Fibroblast of villous mesenchyme (primary cell): ENCODE measurements at regions not wholly inside any gene's neighbourhood (a gene's known extent, or its start where the extent isn't known, plus 50 kb on each side); places are given as distances from the start of the nearest gene placed in this dataset.

ENCODE experiments used
- DNase-seq: peaks from one replicate; pipeline ENCODE4 v3.0.0-alpha.2; 2010; ENCODE audit warnings: low read depth
- H3K4me3 ChIP-seq: 2 replicates; pipeline ENCODE4 v1.5.1; 2011; ENCODE audit warnings: low read depth, mild to moderate bottlenecking, low read length
- TF ChIP-seq, protein P1 (sequence below): IDR thresholded peaks from 2 replicates; pipeline ENCODE4 v1.5.1; 2012; ENCODE audit warnings: low read depth, mild to moderate bottlenecking, low read length; ENCODE audit not compliant: insufficient read depth

DNA sequence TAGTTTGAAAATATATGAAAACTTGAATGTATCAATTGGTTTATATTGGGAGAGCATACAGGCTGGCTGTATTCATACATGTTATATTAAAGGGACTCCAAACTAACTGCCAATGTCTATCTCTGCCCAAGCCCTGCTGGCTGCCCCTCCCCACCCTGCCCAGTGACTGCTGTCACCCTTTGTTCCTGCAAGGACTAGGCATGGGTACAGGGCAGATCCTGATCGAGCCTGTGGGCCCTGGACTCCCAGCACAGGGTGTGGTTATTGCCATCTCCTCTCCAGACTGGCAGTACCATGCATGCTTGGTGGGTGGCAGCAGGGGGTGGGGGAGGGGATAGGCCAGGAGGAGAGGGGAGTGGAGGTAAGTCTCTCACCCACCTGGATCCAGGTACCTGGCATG is 167.5 kb upstream of the RASGEF1B start:
- TF ChIP-seq, protein P1, sequence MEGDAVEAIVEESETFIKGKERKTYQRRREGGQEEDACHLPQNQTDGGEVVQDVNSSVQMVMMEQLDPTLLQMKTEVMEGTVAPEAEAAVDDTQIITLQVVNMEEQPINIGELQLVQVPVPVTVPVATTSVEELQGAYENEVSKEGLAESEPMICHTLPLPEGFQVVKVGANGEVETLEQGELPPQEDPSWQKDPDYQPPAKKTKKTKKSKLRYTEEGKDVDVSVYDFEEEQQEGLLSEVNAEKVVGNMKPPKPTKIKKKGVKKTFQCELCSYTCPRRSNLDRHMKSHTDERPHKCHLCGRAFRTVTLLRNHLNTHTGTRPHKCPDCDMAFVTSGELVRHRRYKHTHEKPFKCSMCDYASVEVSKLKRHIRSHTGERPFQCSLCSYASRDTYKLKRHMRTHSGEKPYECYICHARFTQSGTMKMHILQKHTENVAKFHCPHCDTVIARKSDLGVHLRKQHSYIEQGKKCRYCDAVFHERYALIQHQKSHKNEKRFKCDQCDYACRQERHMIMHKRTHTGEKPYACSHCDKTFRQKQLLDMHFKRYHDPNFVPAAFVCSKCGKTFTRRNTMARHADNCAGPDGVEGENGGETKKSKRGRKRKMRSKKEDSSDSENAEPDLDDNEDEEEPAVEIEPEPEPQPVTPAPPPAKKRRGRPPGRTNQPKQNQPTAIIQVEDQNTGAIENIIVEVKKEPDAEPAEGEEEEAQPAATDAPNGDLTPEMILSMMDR = no peak
- no peak for DNase-seq
- no peak overlapping the region for H3K4me3 ChIP-seq

DNA sequence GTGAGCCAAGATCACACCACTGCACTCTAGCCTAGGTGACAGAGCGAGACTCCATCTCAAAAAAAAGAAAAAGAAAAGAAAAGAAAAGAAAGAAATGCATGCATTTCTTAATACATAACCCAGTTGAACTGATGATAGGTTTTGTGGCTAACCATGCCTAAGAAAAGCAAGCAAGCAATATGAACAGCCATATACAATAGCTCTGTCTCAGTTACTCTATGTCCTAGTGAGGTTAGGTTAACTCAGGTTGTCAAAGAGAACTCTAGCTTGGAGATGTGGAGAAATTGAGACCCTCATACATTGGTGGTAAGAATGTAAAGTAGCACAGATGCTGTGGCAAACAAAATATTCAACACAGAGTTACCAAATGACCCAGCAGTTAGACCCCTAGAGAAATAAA is 167.0 kb upstream of the RASGEF1B start:
- no peak overlapping the region for H3K4me3 ChIP-seq
- DNase-seq = no peak
- TF ChIP-seq, protein P1 = no peak

- H3K4me3 ChIP-seq = no peak overlapping the region
- TF ChIP-seq, protein P1 = no peak
- DNase-seq = no peak
Observed at GRCh38 chr4:81635739-81636138, 164.0 kb upstream of the RASGEF1B start.

- TF ChIP-seq, protein P1 = no peak
- no peak overlapping the region for H3K4me3 ChIP-seq
- DNase-seq = no peak
Observed at GRCh38 chr4:81634766-81635549, 163.3 kb upstream of the RASGEF1B start.

GRCh38 chr4:81634165-81634564 is 162.5 kb upstream of the RASGEF1B start:
- TF ChIP-seq, protein P1 = no peak
- no peak overlapping the region for H3K4me3 ChIP-seq
- DNase-seq = no peak

- TF ChIP-seq, protein P1 = no peak
- DNase-seq = no peak
- H3K4me3 ChIP-seq = no peak overlapping the region
Observed at GRCh38 chr4:81632581-81633299, 161.0 kb upstream of the RASGEF1B start.
